Right cardiac atrium (tissue), 5 donors: ENCODE measurements at regions not wholly inside any gene's neighbourhood (a gene's known extent, or its start where the extent isn't known, plus 50 kb on each side); places are given as distances from the start of the nearest gene placed in this dataset.
A peak's percentile ranks its signal among the peaks of the same experiment; 100 is the strongest.

Experiments used
- ATAC-seq, 2 donors: fragments of 200-7000 bp; cut with Tn5 transposase; one replicate each; pipeline versions ENCODE4 v1.8.0 to v1.9.1; 2020; ENCODE audit warnings: moderate library complexity in 2 of 2, mild to moderate bottlenecking in 1 of 2
- DNase-seq, 3 donors: peaks; one replicate each; pipeline ENCODE4 v3.0.0-alpha.2; 2020
- H3K27ac ChIP-seq: one replicate; pipeline ENCODE4 v1.5.1; 2013; ENCODE audit warnings: mild to moderate bottlenecking, low read length, control low read depth, moderate library complexity
- H3K27me3 ChIP-seq: one replicate; pipeline ENCODE4 v1.6.1; 2013; ENCODE audit not compliant: control insufficient read depth, insufficient read depth
- H3K4me1 ChIP-seq: one replicate; pipeline ENCODE4 v1.6.1; 2013; ENCODE audit warnings: low read length; ENCODE audit not compliant: control insufficient read depth, insufficient read depth
- H3K4me3 ChIP-seq: one replicate; pipeline ENCODE4 v1.5.1; 2013; ENCODE audit warnings: low read length, control low read depth
- H3K9me3 ChIP-seq: one replicate; pipeline ENCODE4 v1.6.1; 2013; ENCODE audit warnings: low read length; ENCODE audit not compliant: control insufficient read depth
- WGBS: extraction: QIAGEN DNeasy Blood & Tissue Kit; methylation state at CpG from one replicate; pipeline ENCODE4 v1.1.7; 2013; 5-methylcytosine and 5-hydroxymethylcytosine counted together
- intact Hi-C, 4 donors: fragments of 100-400 bp; cut with DNase I; formaldehyde crosslinking; loops; one replicate each; pipeline versions ENCODE4 v1.11.0 to v1.14.0; 2022 to 2023
- donor health status: healthy with polysubstance abuse.
- donor health status: DM: no; HTN: yes; CAD: no.
- donor health status: DM: no; HTN: no; CAD: no.
- donor health status: DM: no; HTN: yes; CAD: no; lungs with severe emphysema.
- donor health status: DM: yes; HTN: yes; CAD: no.

DNA sequence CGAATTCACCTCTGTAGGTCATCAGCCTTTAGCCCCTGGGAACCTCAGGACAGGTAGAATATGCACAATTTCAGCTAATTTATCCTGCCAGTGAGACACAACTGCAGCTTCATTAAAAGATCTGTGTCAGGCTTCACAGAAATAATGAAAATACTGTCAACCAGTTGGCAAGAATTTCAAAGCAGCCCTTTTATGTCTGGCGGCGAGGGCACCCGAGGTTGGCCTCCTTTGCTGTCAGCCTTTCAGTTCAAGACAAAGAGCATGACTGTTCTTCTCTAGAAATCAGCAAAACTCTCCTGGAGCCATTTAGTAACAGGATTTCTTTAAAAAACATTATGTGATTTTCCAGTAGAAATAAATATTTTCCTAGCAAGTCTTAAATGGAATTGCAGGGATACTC, 75.9 kb downstream of the BBS10 start:
- DNase-seq (no peak), ATAC-seq (no peak)
- Histone ChIP-seq H3K27me3 (no peaks in the 10 kb centered on the region), H3K4me3 (no peak overlapping the region), H3K4me1 (peaks cover 4% of the 10 kb centered on the region), H3K27ac (no peak overlapping the region), H3K9me3 (no peaks in the 10 kb centered on the region)
- 68% methylated on average over 4 of the region's 4 CpGs for WGBS
- intact Hi-C loops: no loop called here

- intact Hi-C loops: no loop called here
- no peak for ATAC-seq
- 63% methylated on average over 2 of the region's 2 CpGs for WGBS
Measured at GRCh38 chr12:76270657-76271358, 77.4 kb downstream of the BBS10 start.

DNA sequence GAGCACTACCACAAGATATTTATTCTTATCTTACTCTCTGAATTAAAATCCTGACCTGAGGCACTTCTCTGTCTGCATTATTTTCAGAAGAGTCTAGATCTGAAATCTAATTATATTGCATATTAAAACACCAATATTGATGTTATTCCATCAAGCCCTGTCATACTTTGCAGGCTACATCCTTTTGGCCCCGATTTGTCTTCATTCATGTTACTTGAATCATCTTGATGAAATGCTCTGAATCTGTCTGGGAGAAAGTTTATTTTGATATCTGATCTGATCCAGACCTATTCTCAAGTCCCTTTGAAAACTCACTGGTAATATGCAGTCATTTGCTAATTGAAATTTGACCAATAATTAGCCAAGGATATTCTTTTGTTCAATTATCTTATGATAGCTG, 79.9 kb downstream of the BBS10 start:
- Histone ChIP-seq H3K4me3 (no peak overlapping the region), H3K9me3 (no peaks in the 10 kb centered on the region), H3K27ac (no peak overlapping the region), H3K27me3 (no peaks in the 10 kb centered on the region), H3K4me1 (no peaks in the 10 kb centered on the region)
- 80% methylated on average over 1 of the region's 1 CpG for WGBS
- intact Hi-C loops: no loop called here
- ATAC-seq (no peak), DNase-seq (no peak)

More at GRCh38 chr12:76270657-76271358, 77.4 kb downstream of the BBS10 start:
- H3K27ac ChIP-seq: no peak overlapping the region
- H3K4me1 ChIP-seq: no peaks in the 10 kb centered on the region
- H3K27me3 ChIP-seq: no peaks in the 10 kb centered on the region
- H3K9me3 ChIP-seq: no peaks in the 10 kb centered on the region
- no peak overlapping the region for H3K4me3 ChIP-seq
- no peak for DNase-seq

DNA sequence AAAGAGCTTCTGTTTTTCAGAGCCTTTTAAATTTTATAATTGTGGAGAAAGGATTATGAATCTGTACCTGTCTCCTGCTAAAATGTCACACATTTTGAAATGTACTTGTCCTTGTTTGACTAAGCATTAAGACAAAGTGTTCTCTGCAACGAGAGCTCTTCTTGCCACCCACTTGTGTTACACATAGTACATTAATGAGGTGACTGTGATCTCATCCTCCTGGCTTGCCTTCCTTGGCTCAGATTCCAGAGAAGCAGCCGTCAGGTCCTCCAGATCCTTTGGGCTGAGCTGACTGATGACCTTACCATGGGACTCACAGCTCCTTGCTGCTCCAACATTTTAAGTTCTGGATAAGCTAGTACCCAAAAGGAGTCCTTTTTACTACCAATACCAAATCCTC, 81.4 kb downstream of the BBS10 start:
- ATAC-seq (peak; percentile 96), DNase-seq (peak in 2 of 3 donors; percentile 32 to 67)
- Histone ChIP-seq H3K4me3 (no peak overlapping the region), H3K9me3 (no peaks in the 10 kb centered on the region), H3K27me3 (no peaks in the 10 kb centered on the region), H3K27ac (peak overlapping the region; percentile 54), H3K4me1 (no peaks in the 10 kb centered on the region)
- intact Hi-C loops: no loop called here
- 24% methylated on average over 2 of the region's 2 CpGs for WGBS

- no peak for DNase-seq
- no peaks in the 10 kb centered on the region for H3K9me3 ChIP-seq
- no peak for ATAC-seq
- H3K4me1 ChIP-seq: no peaks in the 10 kb centered on the region
- intact Hi-C loops: no loop called here
- H3K27me3 ChIP-seq: no peaks in the 10 kb centered on the region
- H3K4me3 ChIP-seq: no peak overlapping the region
- WGBS: 63% methylated on average over 3 of the region's 3 CpGs
- H3K27ac ChIP-seq: no peak overlapping the region
Measured at GRCh38 chr12:76265424-76266180, 82.6 kb downstream of the BBS10 start.

DNA sequence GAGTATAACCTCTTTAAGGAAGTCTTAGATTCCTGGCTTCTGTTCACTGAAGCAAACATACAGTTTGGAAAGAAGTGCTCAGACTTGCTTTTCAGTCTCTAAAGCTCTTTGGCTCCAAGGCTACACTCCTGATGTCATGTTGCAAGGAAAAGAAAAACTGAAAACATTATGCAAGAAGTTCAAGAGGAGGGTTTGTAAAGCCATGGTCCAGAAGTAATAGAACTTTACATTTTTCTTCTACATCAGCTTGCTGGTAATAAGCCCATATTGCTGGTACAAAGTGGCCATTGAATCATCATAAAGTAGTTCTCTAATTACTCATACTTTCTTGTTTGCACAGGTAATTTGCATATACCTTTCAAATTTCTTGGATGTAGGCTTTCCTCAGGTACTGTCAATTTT, 83.6 kb downstream of the BBS10 start:
- no peaks in the 10 kb centered on the region for H3K27me3 ChIP-seq
- H3K4me1 ChIP-seq: no peaks in the 10 kb centered on the region
- no peaks in the 10 kb centered on the region for H3K9me3 ChIP-seq
- ATAC-seq: no peak
- intact Hi-C loops: no loop called here
- no peak for DNase-seq
- H3K4me3 ChIP-seq: no peak overlapping the region
- H3K27ac ChIP-seq: no peak overlapping the region

GRCh38 chr12:76263696-76264095, 84.5 kb downstream of the BBS10 start:
- Histone ChIP-seq H3K27ac (no peak overlapping the region), H3K27me3 (no peaks in the 10 kb centered on the region), H3K4me1 (no peaks in the 10 kb centered on the region), H3K4me3 (no peak overlapping the region), H3K9me3 (no peaks in the 10 kb centered on the region)
- DNase-seq (no peak), ATAC-seq (no peak)
- intact Hi-C loops: no loop called here
- WGBS: 83% methylated on average over 7 of the region's 7 CpGs

DNA sequence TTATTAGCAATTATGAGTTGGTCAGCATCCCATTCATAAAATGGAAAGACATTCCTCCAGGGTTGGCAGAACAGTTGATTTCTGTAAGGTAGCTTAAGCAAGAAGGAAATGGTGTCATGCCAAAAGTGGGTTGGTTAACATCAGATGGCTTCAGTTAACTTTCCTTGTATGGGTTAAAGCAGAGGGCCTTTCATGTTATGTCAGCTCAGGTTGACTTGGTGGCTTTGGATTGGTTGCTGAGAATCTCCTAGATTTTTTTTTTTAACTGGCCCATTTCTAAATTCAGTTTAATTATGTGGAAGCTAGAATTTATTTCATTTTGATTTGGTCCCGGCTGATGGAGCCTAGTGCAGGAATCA, 87.8 kb downstream of the BBS10 start:
- intact Hi-C loops: no loop called here
- DNase-seq (no peak), ATAC-seq (no peak)
- no peaks in the 10 kb centered on the region for H3K9me3 ChIP-seq
- no peaks in the 10 kb centered on the region for H3K27me3 ChIP-seq
- no peak overlapping the region for H3K27ac ChIP-seq
- WGBS: 63% methylated on average over 1 of the region's 1 CpG
- H3K4me3 ChIP-seq: no peak overlapping the region
- no peaks in the 10 kb centered on the region for H3K4me1 ChIP-seq

- Histone ChIP-seq H3K4me3 (no peak overlapping the region), H3K4me1 (no peaks in the 10 kb centered on the region), H3K27ac (no peak overlapping the region), H3K27me3 (no peaks in the 10 kb centered on the region), H3K9me3 (no peaks in the 10 kb centered on the region)
- no peak for DNase-seq
- 31% methylated on average over 4 of the region's 4 CpGs for WGBS
- intact Hi-C loops: no loop called here
- peak; percentile 47 to 63 for ATAC-seq
Measured at GRCh38 chr12:76259660-76260389, 88.4 kb downstream of the BBS10 start.

- Histone ChIP-seq H3K4me3 (no peak overlapping the region), H3K4me1 (no peaks in the 10 kb centered on the region), H3K27me3 (no peaks in the 10 kb centered on the region), H3K9me3 (no peaks in the 10 kb centered on the region), H3K27ac (no peak overlapping the region)
- DNase-seq: no peak
- intact Hi-C loops: no loop called here
- 52% methylated on average over 1 of the region's 1 CpG for WGBS
- ATAC-seq: peak in 1 of 2 donors; percentile 17
Measured at GRCh38 chr12:76259106-76259505, 89.1 kb downstream of the BBS10 start.

GRCh38 chr12:76256904-76257303, 91.3 kb downstream of the BBS10 start:
- no peak for ATAC-seq
- WGBS: 86% methylated on average over 1 of the region's 1 CpG
- DNase-seq: no peak

More at GRCh38 chr12:76256904-76257303, 91.3 kb downstream of the BBS10 start:
- no peaks in the 10 kb centered on the region for H3K9me3 ChIP-seq
- intact Hi-C loops: no loop called here
- H3K27me3 ChIP-seq: no peaks in the 10 kb centered on the region
- no peak overlapping the region for H3K27ac ChIP-seq
- no peaks in the 10 kb centered on the region for H3K4me1 ChIP-seq
- H3K4me3 ChIP-seq: no peak overlapping the region
